Liver (tissue), 8 donors: ENCODE measurements at regions not wholly inside any gene's neighbourhood (a gene's known extent, or its start where the extent isn't known, plus 50 kb on each side); places are given as distances from the start of the nearest gene placed in this dataset.

Experiments
- DNase-seq: peaks from one replicate; pipeline ENCODE4 v3.0.0-alpha.2; 2017; ENCODE audit warnings: low spot score
- H3K27ac ChIP-seq, 2 donors: one replicate each; pipeline ENCODE4 v1.7.0; 2013; ENCODE audit warnings: inconsistent platforms in 2 of 2, low read length in 2 of 2, control low read depth in 1 of 2, low read depth in 1 of 2, mild to moderate bottlenecking in 1 of 2
- H3K27me3 ChIP-seq, 4 donors: one replicate each; pipeline versions ENCODE4 v1.6.1 to v1.7.0; 2013; ENCODE audit warnings: low read length in 3 of 4, inconsistent platforms in 1 of 4, mild to moderate bottlenecking in 1 of 4, moderate library complexity in 1 of 4; ENCODE audit not compliant: control insufficient read depth in 4 of 4, insufficient read depth in 4 of 4
- H3K36me3 ChIP-seq, 4 donors: one replicate each; pipeline versions ENCODE4 v1.6.1 to v1.7.0; 2013; ENCODE audit warnings: low read length in 3 of 4, mild to moderate bottlenecking in 3 of 4, low read depth in 1 of 4, moderate library complexity in 1 of 4; ENCODE audit not compliant: control insufficient read depth in 4 of 4, insufficient read depth in 3 of 4
- H3K4me1 ChIP-seq, 4 donors: one replicate each; pipeline versions ENCODE4 v1.6.1 to v1.7.0; 2013; ENCODE audit warnings: low read length in 3 of 4, mild to moderate bottlenecking in 3 of 4, moderate library complexity in 1 of 4; ENCODE audit not compliant: control insufficient read depth in 4 of 4, insufficient read depth in 4 of 4
- H3K4me3 ChIP-seq, 3 donors: one replicate each; pipeline versions ENCODE4 v1.6.1 to v1.7.0; 2013; ENCODE audit warnings: low read length in 3 of 3, control low read depth in 1 of 3, low read depth in 1 of 3, mild to moderate bottlenecking in 1 of 3
- H3K9ac ChIP-seq, 2 donors: one replicate each; pipeline ENCODE4 v1.7.0; 2013; ENCODE audit warnings: low read length in 2 of 2, mild to moderate bottlenecking in 2 of 2, moderate library complexity in 2 of 2, control low read depth in 1 of 2, low read depth in 1 of 2
- H3K9me3 ChIP-seq, 4 donors: one replicate each; pipeline versions ENCODE4 v1.6.1 to v1.7.0; 2013; ENCODE audit warnings: low read length in 3 of 4; ENCODE audit not compliant: control insufficient read depth in 4 of 4
- ATF3 ChIP-seq: IDR thresholded peaks from 2 replicates; pipeline ENCODE4 v1.6.1; 2016; ENCODE audit warnings: antibody characterized with exemption
- CTCF ChIP-seq: fragments of 150-350 bp; IDR thresholded peaks from 2 replicates; pipeline ENCODE4 v1.5.1; 2017; ENCODE audit warnings: improper control_type of control experiment, low read depth, low read length; ENCODE audit not compliant: missing input control
- EGR1 ChIP-seq, 2 donors: IDR thresholded peaks; 2 replicates each; pipeline ENCODE4 v1.6.1; 2016 to 2018; ENCODE audit warnings: antibody characterized with exemption in 2 of 2, low read depth in 2 of 2
- FOXA2 ChIP-seq: IDR thresholded peaks from 2 replicates; pipeline ENCODE4 v1.6.1; 2016; ENCODE audit warnings: antibody characterized with exemption
- GABPA ChIP-seq, 2 donors: IDR thresholded peaks in 1 of 2; conservative IDR thresholded peaks in 1 of 2; 2 replicates each; pipeline ENCODE4 v1.6.1; 2016; ENCODE audit warnings: antibody characterized with exemption in 2 of 2, mild to moderate bottlenecking in 1 of 2, moderate library complexity in 1 of 2
- HNF4A ChIP-seq, 2 donors: conservative IDR thresholded peaks; 2 replicates each; pipeline ENCODE4 v1.6.1; 2016; ENCODE audit warnings: antibody characterized with exemption in 2 of 2, mild to moderate bottlenecking in 2 of 2
- JUND ChIP-seq, 2 donors: IDR thresholded peaks; 2 replicates each; pipeline ENCODE4 v1.6.1; 2016; ENCODE audit warnings: antibody characterized with exemption in 2 of 2
- MAX ChIP-seq: IDR thresholded peaks from 2 replicates; pipeline ENCODE4 v1.6.1; 2016; ENCODE audit warnings: antibody characterized with exemption
- NR2F2 ChIP-seq: IDR thresholded peaks from 2 replicates; pipeline ENCODE4 v1.6.1; 2016; ENCODE audit warnings: antibody characterized with exemption
- RAD21 ChIP-seq, 2 donors: IDR thresholded peaks; 2 replicates each; pipeline ENCODE4 v1.6.1; 2016; ENCODE audit warnings: antibody characterized with exemption in 2 of 2, mild to moderate bottlenecking in 2 of 2
- REST ChIP-seq: IDR thresholded peaks from 2 replicates; pipeline ENCODE4 v1.6.1; 2016; ENCODE audit warnings: antibody characterized with exemption, mild to moderate bottlenecking
- RXRA ChIP-seq, 2 donors: IDR thresholded peaks; 2 replicates each; pipeline ENCODE4 v1.6.1; 2017 to 2018; ENCODE audit warnings: antibody characterized with exemption in 2 of 2, mild to moderate bottlenecking in 1 of 2
- SP1 ChIP-seq: IDR thresholded peaks from 2 replicates; pipeline ENCODE4 v1.6.1; 2018; ENCODE audit warnings: antibody characterized with exemption, mild to moderate bottlenecking
- TAF1 ChIP-seq: conservative IDR thresholded peaks from 2 replicates; pipeline ENCODE4 v1.6.1; 2016; ENCODE audit warnings: antibody characterized with exemption, mild to moderate bottlenecking
- YY1 ChIP-seq: IDR thresholded peaks from 2 replicates; pipeline ENCODE4 v1.6.1; 2016; ENCODE audit warnings: antibody characterized with exemption, mild to moderate bottlenecking
- ZBTB33 ChIP-seq: IDR thresholded peaks from 2 replicates; pipeline ENCODE4 v1.6.1; 2016; ENCODE audit warnings: antibody characterized with exemption
- WGBS: extraction: QIAGEN DNeasy Blood & Tissue Kit; methylation state at CpG from one replicate; pipeline ENCODE4 v1.1.7; 2013; 5-methylcytosine and 5-hydroxymethylcytosine counted together
- donor health status: healthy.
- donor health status: healthy.
- donor health status: healthy.
- donor health status: healthy.
- donor health status: healthy.

GRCh38 chr9:117555964-117556629 is 141.2 kb upstream of the ASTN2 start:
- Histone ChIP-seq H3K27ac (no peak overlapping the region), H3K4me1 (peaks cover 0 to 11% (median 7%) of the 10 kb centered on the region in 4 donors), H3K9ac (no peak overlapping the region), H3K36me3 (no peaks in the 10 kb centered on the region), H3K9me3 (no peaks in the 10 kb centered on the region), H3K4me3 (no peak overlapping the region), H3K27me3 (no peaks in the 10 kb centered on the region)
- no peak for DNase-seq
- peak; percentile 83 to 90 for TF ChIP-seq RAD21 (IDR thresholded peaks at IDR 0.05)
- TF ChIP-seq HNF4A (conservative IDR thresholded peaks at IDR 0.05), result peak in 1 of 2 donors; percentile 41
- no peak for TF ChIP-seq ATF3
- TF ChIP-seq CTCF, result peak; percentile 71
- TF ChIP-seq YY1, result peak; percentile 45
- 60% methylated on average over 5 of the region's 5 CpGs for WGBS

- H3K27ac ChIP-seq, result no peak overlapping the region
- no peak for TF ChIP-seq REST
- TF ChIP-seq FOXA2, result no peak
- TF ChIP-seq ZBTB33, result no peak
- TF ChIP-seq MAX, result no peak
- no peak for TF ChIP-seq SP1
- TF ChIP-seq RXRA (IDR thresholded peaks at IDR 0.05), result no peak
- TF ChIP-seq HNF4A (conservative IDR thresholded peaks at IDR 0.05), result no peak
- TF ChIP-seq TAF1, result no peak
- no peak for TF ChIP-seq JUND (IDR thresholded peaks at IDR 0.05)
- no peak for TF ChIP-seq EGR1 (IDR thresholded peaks at IDR 0.05; ENCODE audit: low read depth in 2 of 2)
- no peak for TF ChIP-seq ATF3
- no peak for TF ChIP-seq GABPA (IDR thresholded peaks at IDR 0.05 in 1 of 2, conservative IDR thresholded peaks at IDR 0.05 in 1 of 2)
- TF ChIP-seq NR2F2, result no peak
- H3K4me1 ChIP-seq, result peaks cover 0 to 16% (median 11%) of the 10 kb centered on the region in 4 donors
- no peak overlapping the region for H3K9ac ChIP-seq
- no peaks in the 10 kb centered on the region for H3K9me3 ChIP-seq
- H3K27me3 ChIP-seq, result no peaks in the 10 kb centered on the region
- no peak overlapping the region for H3K4me3 ChIP-seq
- no peak for DNase-seq
- H3K36me3 ChIP-seq, result no peaks in the 10 kb centered on the region
- 96% methylated on average over 2 of the region's 2 CpGs for WGBS
Observed at GRCh38 chr9:117552811-117553210, 138.0 kb upstream of the ASTN2 start.
